IMR-90 (cell line): ENCODE measurements at regions not wholly inside any gene's neighbourhood (a gene's known extent, or its start where the extent isn't known, plus 50 kb on each side); places are given as distances from the start of the nearest gene placed in this dataset.

Experiments used
- ATAC-seq: fragments of 200-7000 bp; cut with Tn5 transposase; 2 replicates; pipeline ENCODE4 v1.9.1; 2020; ENCODE audit warnings: low read depth, mild to moderate bottlenecking, moderate library complexity
- BruUV-seq: library from RNA; stranded (reverse); fragments of 400-500 nt; replicated peaks from 2 replicates; lab custom pipeline; 2021; lab: Mats Ljungman, UMichigan
- CTCF ChIA-PET: fragments of 300-600 bp; formaldehyde crosslinking; extraction: SDS; loops from one replicate; lab custom pipeline; 2021; ENCODE audit warnings: antibody characterized with exemption; lab: Yijun Ruan, JAX
- POLR2A ChIA-PET: fragments of 300-600 bp; sonication (Branson Sonifier 250); formaldehyde crosslinking; loops from one replicate; lab custom pipeline; 2022; ENCODE audit warnings: antibody characterized with exemption; ENCODE audit not compliant: unreplicated experiment; lab: Charles Lee
- DNase-seq: peaks from one replicate; pipeline ENCODE4 v3.0.0; 2013
- H2AFZ ChIP-seq: replicated peaks from 2 replicates; pipeline ENCODE3; 2013; ENCODE audit warnings: low read length, mild to moderate bottlenecking; ENCODE audit not compliant: poor library complexity
- H2AK5ac ChIP-seq: 2 replicates; pipeline ENCODE4 v1.6.1; 2013; ENCODE audit warnings: low read depth, low read length, inconsistent platforms
- H2AK9ac ChIP-seq: replicated peaks from 2 replicates; pipeline ENCODE3; 2013; ENCODE audit warnings: mild to moderate bottlenecking, low read depth, low read length, moderate library complexity; ENCODE audit not compliant: poor library complexity
- H2BK120ac ChIP-seq: 2 replicates; pipeline ENCODE4 v1.6.1; 2013; ENCODE audit warnings: low read depth, low read length, inconsistent platforms
- H2BK15ac ChIP-seq: 3 replicates; pipeline ENCODE4 v1.6.1; 2013; ENCODE audit warnings: low read depth, low read length, inconsistent platforms
- H2BK20ac ChIP-seq: 2 replicates; pipeline ENCODE4 v1.6.1; 2013; ENCODE audit warnings: low read depth, mild to moderate bottlenecking, inconsistent platforms, low read length, moderate library complexity
- H2BK5ac ChIP-seq: 2 replicates; pipeline ENCODE4 v1.6.1; 2013; ENCODE audit warnings: mild to moderate bottlenecking, low read depth, low read length, inconsistent platforms; ENCODE audit not compliant: poor library complexity, severe bottlenecking
- H3K14ac ChIP-seq: replicated peaks from 2 replicates; pipeline ENCODE4 v1.6.1; 2013; ENCODE audit warnings: low read depth, low read length, inconsistent platforms
- H3K18ac ChIP-seq: 2 replicates; pipeline ENCODE4 v1.6.1; 2013; ENCODE audit warnings: low read depth, low read length, control low read depth
- H3K23ac ChIP-seq: 2 replicates; pipeline ENCODE4 v1.6.1; 2013; ENCODE audit warnings: low read depth, low read length, inconsistent platforms
- H3K27ac ChIP-seq: 2 replicates; pipeline ENCODE4 v1.5.1; 2013; ENCODE audit warnings: mild to moderate bottlenecking, control low read depth, low read length; ENCODE audit not compliant: insufficient read depth
- H3K27me3 ChIP-seq: 2 replicates; pipeline ENCODE4 v1.6.1; 2013; ENCODE audit warnings: low read length; ENCODE audit not compliant: control insufficient read depth, insufficient read depth
- H3K36me3 ChIP-seq: 2 replicates; pipeline ENCODE4 v1.6.1; 2013; ENCODE audit warnings: low read length, mixed read lengths; ENCODE audit not compliant: control insufficient read depth, insufficient read depth
- H3K4ac ChIP-seq: 2 replicates; pipeline ENCODE4 v1.6.1; 2013; ENCODE audit warnings: low read depth, low read length, inconsistent platforms
- H3K4me1 ChIP-seq: 2 replicates; pipeline ENCODE4 v1.6.1; 2013; ENCODE audit warnings: low read length, mixed read lengths; ENCODE audit not compliant: control insufficient read depth, insufficient read depth
- H3K4me2 ChIP-seq: 2 replicates; pipeline ENCODE4 v1.6.1; 2013; ENCODE audit warnings: low read depth, mild to moderate bottlenecking, control low read depth, low read length, moderate library complexity
- H3K4me3 ChIP-seq: 2 replicates; pipeline ENCODE4 v1.5.1; 2013; ENCODE audit warnings: low read depth, mild to moderate bottlenecking, control low read depth, low read length, moderate library complexity; ENCODE audit not compliant: insufficient read depth
- H3K56ac ChIP-seq: 2 replicates; pipeline ENCODE4 v1.6.1; 2013; ENCODE audit warnings: low read length, inconsistent platforms; ENCODE audit not compliant: insufficient read depth; ENCODE audit errors: extremely low read depth
- H3K79me1 ChIP-seq, 2 experiments: 2 replicates each; pipeline ENCODE4 v1.6.1; 2013; ENCODE audit warnings: low read length in 2 of 2, inconsistent platforms in 1 of 2, low read depth in 1 of 2
- H3K9ac ChIP-seq: 2 replicates; pipeline ENCODE4 v1.6.1; 2013; ENCODE audit warnings: low read depth, low read length, control low read depth
- H3K9me1 ChIP-seq: 2 replicates; pipeline ENCODE4 v1.6.1; 2013; ENCODE audit warnings: low read length, inconsistent platforms; ENCODE audit not compliant: insufficient read depth
- H3K9me3 ChIP-seq: 2 replicates; pipeline ENCODE4 v1.6.1; 2013; ENCODE audit warnings: low read length; ENCODE audit not compliant: control insufficient read depth, insufficient read depth
- H4K20me1 ChIP-seq: 2 replicates; pipeline ENCODE4 v1.6.1; 2013; ENCODE audit warnings: low read length, inconsistent platforms; ENCODE audit not compliant: insufficient read depth
- H4K5ac ChIP-seq: 2 replicates; pipeline ENCODE4 v1.6.1; 2013; ENCODE audit warnings: mild to moderate bottlenecking, low read depth, low read length, control low read depth
- H4K8ac ChIP-seq, 2 experiments: 2 replicates each; pipeline ENCODE4 v1.6.1; 2013; ENCODE audit warnings: low read depth in 2 of 2, low read length in 2 of 2, control low read depth in 1 of 2, inconsistent platforms in 1 of 2
- H4K91ac ChIP-seq: 2 replicates; pipeline ENCODE4 v1.6.1; 2013; ENCODE audit warnings: low read depth, low read length, inconsistent platforms; ENCODE audit not compliant: insufficient read depth
- CEBPB ChIP-seq: IDR thresholded peaks from 2 replicates; pipeline ENCODE4 v1.6.1; 2012; ENCODE audit warnings: low read depth, low read length, improper control_type of control experiment
- CHD1 ChIP-seq: IDR thresholded peaks from 2 replicates; pipeline ENCODE4 v1.6.1; 2012; ENCODE audit warnings: low read depth, low read length, improper control_type of control experiment
- CTCF ChIP-seq: conservative IDR thresholded peaks from 2 replicates; pipeline ENCODE4 v1.5.1; 2012; ENCODE audit warnings: mild to moderate bottlenecking, low read depth, low read length, improper control_type of control experiment
- MAFK ChIP-seq: IDR thresholded peaks from 2 replicates; pipeline ENCODE4 v1.6.1; 2012; ENCODE audit warnings: low read depth, low read length, improper control_type of control experiment
- MAZ ChIP-seq: IDR thresholded peaks from 2 replicates; pipeline ENCODE4 v1.6.1; 2012; ENCODE audit warnings: low read depth, mild to moderate bottlenecking, low read length, improper control_type of control experiment, moderate library complexity, borderline replicate concordance
- NFE2L2 ChIP-seq: fragments of 150-350 bp; IDR thresholded peaks from 2 replicates; pipeline ENCODE4 v1.6.1; 2016; ENCODE audit warnings: low read depth, mild to moderate bottlenecking, low read length
- POLR2A ChIP-seq: IDR thresholded peaks from 2 replicates; pipeline ENCODE4 v1.6.1; 2012; ENCODE audit warnings: mild to moderate bottlenecking, low read depth, low read length
- SMC3 ChIP-seq: fragments of 150-350 bp; IDR thresholded peaks from 2 replicates; pipeline ENCODE4 v1.6.1; 2016; ENCODE audit warnings: low read depth, mild to moderate bottlenecking, antibody characterized with exemption, low read length, moderate library complexity
- USF2 ChIP-seq: fragments of 150-350 bp; IDR thresholded peaks from 2 replicates; pipeline ENCODE4 v1.6.1; 2017; ENCODE audit warnings: mild to moderate bottlenecking, antibody characterized with exemption, low read length, low read depth
- WGBS, 2 experiments: methylation state at CpG; one replicate each; pipeline versions ENCODE4 v1.1.5 to v1.1.7; 2013; ENCODE audit warnings: missing lambda C conversion rate in 2 of 2; ENCODE audit not compliant: insufficient read length in 1 of 2; ENCODE audit errors: extremely low coverage in 2 of 2; 5-methylcytosine and 5-hydroxymethylcytosine counted together
- dilution Hi-C: fragments of 300-500 bp; cut with HindIII; formaldehyde crosslinking; loops from one replicate; pipeline ENCODE4 v1.14.3; 2018; ENCODE audit warnings: low sequenced_read_pairs; ENCODE audit not compliant: unreplicated experiment
- in situ Hi-C: fragments of 300-500 bp; cut with MboI; formaldehyde crosslinking; loops from 3 replicates; pipeline ENCODE4 v1.14.3; 2019; ENCODE audit warnings: low sequenced_read_pairs, inconsistent platforms, mixed read lengths
- intact Hi-C: fragments of 100-400 bp; cut with micrococcal nuclease; formaldehyde crosslinking; loops from 2 replicates; pipeline ENCODE4 v1.10.0; 2022

- H3K36me3 ChIP-seq, result no peaks in the 10 kb centered on the region
- ATAC-seq, result no peak
- H3K4me2 ChIP-seq, result no peak overlapping the region
- no peak for DNase-seq
- H3K9me3 ChIP-seq, result no peaks in the 10 kb centered on the region
- whole genome bisulfite sequencing, 2 experiments, result 83% methylated on average over 1 of the region's 3 CpGs; no CpG with 5 or more reads in 1 of the 2 experiments
- in situ Hi-C loops (no loop called here), dilution Hi-C loops (no loop called here), intact Hi-C loops (no loop called here)
- POLR2A ChIA-PET, result no interaction called here
- H4K91ac ChIP-seq, result no peak overlapping the region
- no peak overlapping the region for H3K56ac ChIP-seq
- H2BK5ac ChIP-seq, result no peak overlapping the region
- no peaks in the 10 kb centered on the region for H4K20me1 ChIP-seq
- H3K9me1 ChIP-seq, result no peaks in the 10 kb centered on the region
- H3K4me1 ChIP-seq, result peaks cover 2% of the 10 kb centered on the region; the same call in 1 of the 2 replicates
- no peak overlapping the region for H2AK9ac ChIP-seq
- H2BK120ac ChIP-seq, result no peak overlapping the region
- H3K23ac ChIP-seq, result no peak overlapping the region
- H2BK20ac ChIP-seq, result no peak overlapping the region
- H2BK15ac ChIP-seq, result no peak overlapping the region
- CTCF ChIA-PET, result interaction anchor here (0.6 kb wide), 1 partner anchor 56 kb away, joined by 3 read pairs; no protein-coding TSS in a partner anchor
- no peaks in the 10 kb centered on the region; the same call in 1 of the 2 replicates for H3K27me3 ChIP-seq
- no peak overlapping the region for H4K5ac ChIP-seq
- no peak overlapping the region for H4K8ac ChIP-seq
- TF ChIP-seq NFE2L2 (no peak), POLR2A (no peak), MAFK (no peak), CTCF (no peak), SMC3 (no peak), CHD1 (no peak), MAZ (no peak), USF2 (no peak), CEBPB (no peak)
- no peak overlapping the region for H3K18ac ChIP-seq
- H3K4me3 ChIP-seq, result no peak overlapping the region
- H3K4ac ChIP-seq, result no peak overlapping the region
- no TSS peak for BruUV-seq
- H3K27ac ChIP-seq, result no peak overlapping the region
- no peak overlapping the region for H3K9ac ChIP-seq
- no peak overlapping the region for H2AFZ ChIP-seq
- no peaks in the 10 kb centered on the region for H3K79me1 ChIP-seq
- no peak overlapping the region for H3K14ac ChIP-seq
- H2AK5ac ChIP-seq, result no peak overlapping the region
Measured at GRCh38 chr10:78288663-78289062, 255.0 kb downstream of the RPS24 start.
